ENCODE measurements at regions not wholly inside any gene's neighbourhood (a gene's known extent, or its start where the extent isn't known, plus 50 kb on each side); places are given as distances from the start of the nearest gene placed in this dataset.

DNA sequence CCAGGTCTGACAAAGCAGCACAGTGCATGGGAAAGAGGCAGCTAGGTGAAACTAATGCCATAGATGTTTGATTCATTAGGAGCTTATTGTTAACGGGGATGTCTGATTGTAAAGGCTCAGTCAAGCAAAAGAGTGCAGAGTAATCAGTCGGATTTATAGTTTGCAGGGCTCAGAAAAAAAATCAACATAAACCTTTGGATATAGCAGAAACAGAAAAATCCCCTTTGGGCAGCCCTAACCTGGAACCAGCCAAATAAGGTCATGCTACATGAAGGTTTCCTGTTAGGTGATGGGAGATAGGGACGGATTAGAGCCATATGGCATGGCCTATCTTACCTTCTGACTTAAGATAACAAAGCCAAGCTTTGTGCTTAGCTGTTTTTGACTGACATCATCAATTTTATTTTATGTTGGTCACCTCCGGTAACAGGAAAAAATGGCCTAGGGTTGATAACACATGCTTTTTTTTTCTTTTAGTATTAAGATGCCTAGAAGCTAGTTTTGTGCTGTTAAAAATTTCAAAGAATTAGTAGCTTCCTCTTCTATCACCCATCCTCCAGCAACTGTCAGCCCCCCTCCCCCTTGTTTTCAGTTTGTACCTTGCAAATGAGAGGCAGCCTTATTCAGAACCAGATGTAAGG is 60.7 kb upstream of the ZEB2 start:
- no peak for TF ChIP-seq CTCF (IDR thresholded peaks at IDR 0.05; ENCODE audit: extremely low read depth, insufficient read depth, missing control alignments)
- in situ Hi-C loops (cut with MboI; ENCODE audit: low pct_unique_long_range_greater_than_20kb, low sequenced_read_pairs, unreplicated experiment) = no loop called here
- DNase-seq (ENCODE audit: low spot score) = no peak

DNA sequence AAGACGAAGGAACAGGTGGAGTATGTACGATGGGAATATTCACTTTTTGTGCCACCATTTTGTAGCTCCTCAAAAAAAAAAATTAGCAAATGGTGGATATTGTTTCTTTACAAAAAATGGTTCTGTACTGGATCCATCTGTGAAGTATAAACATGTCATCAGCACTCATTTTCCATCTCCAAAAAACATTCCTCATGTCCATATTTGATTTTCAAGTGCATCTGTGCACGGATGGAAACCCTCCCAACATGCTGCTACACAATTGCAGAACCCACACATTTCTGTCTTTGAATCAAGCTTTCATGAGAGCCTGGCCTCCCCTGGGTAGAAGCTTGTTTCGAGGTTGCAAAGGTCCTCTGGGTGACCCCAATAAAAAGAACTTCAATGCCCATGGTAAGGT is 59.6 kb upstream of the ZEB2 start:
- DNase-seq (ENCODE audit: low spot score) = no peak
- in situ Hi-C loops (cut with MboI; ENCODE audit: low pct_unique_long_range_greater_than_20kb, low sequenced_read_pairs, unreplicated experiment) = no loop called here
- no peak for TF ChIP-seq CTCF (IDR thresholded peaks at IDR 0.05; ENCODE audit: extremely low read depth, insufficient read depth, missing control alignments)

- TF ChIP-seq CTCF (IDR thresholded peaks at IDR 0.05; ENCODE audit: extremely low read depth, insufficient read depth, missing control alignments) = no peak
- DNase-seq (ENCODE audit: low spot score) = no peak
- in situ Hi-C loops (cut with MboI; ENCODE audit: low pct_unique_long_range_greater_than_20kb, low sequenced_read_pairs, unreplicated experiment) = no loop called here
These were observed 58.2 kb upstream of the ZEB2 start for GRCh38 chr2:144578099-144578498.

DNA sequence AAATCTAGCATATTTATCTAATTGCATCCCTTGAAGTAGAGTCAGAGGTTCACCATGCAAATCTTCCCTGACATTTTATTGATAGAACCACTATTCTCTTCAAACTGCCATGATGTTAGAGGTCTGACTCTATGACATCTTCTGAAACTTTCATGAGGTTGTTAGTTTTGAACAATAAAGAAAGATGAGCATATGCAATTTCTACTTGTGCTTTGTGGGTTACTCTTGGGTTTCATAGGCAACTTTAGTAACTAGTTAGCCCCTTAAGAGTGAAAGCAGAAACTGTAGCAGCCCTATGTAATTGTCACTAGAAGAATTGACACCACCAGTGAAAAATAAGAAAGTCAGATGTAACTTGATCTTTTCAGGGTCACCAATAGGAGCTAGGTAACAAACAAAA is 53.1 kb upstream of the ZEB2 start:
- no peak for TF ChIP-seq CTCF (IDR thresholded peaks at IDR 0.05; ENCODE audit: extremely low read depth, insufficient read depth, missing control alignments)
- in situ Hi-C loops (cut with MboI; ENCODE audit: low pct_unique_long_range_greater_than_20kb, low sequenced_read_pairs, unreplicated experiment) = no loop called here
- DNase-seq (ENCODE audit: low spot score) = peak; percentile 32

DNA sequence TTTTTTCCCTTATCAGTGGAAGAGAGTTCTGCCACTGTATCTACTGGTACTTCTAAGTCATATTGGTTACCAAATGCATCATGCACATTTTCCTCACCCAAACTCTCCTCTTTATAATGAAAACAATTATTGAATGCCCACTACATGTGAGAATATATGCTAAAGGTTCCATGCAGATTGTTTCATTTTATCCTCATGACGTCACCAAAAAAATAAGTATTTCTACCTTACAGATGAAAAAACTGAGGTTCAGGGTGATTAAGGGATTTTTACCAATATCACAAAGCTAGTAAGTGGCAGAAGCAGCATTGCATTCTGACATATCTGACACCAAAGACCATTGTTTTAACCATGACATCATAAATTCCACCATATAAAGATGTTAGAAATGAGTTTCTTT is 51.9 kb upstream of the ZEB2 start:
- no peak for DNase-seq (ENCODE audit: low spot score)
- no peak for TF ChIP-seq CTCF (IDR thresholded peaks at IDR 0.05; ENCODE audit: extremely low read depth, insufficient read depth, missing control alignments)
- in situ Hi-C loops (cut with MboI; ENCODE audit: low pct_unique_long_range_greater_than_20kb, low sequenced_read_pairs, unreplicated experiment) = no loop called here

DNA sequence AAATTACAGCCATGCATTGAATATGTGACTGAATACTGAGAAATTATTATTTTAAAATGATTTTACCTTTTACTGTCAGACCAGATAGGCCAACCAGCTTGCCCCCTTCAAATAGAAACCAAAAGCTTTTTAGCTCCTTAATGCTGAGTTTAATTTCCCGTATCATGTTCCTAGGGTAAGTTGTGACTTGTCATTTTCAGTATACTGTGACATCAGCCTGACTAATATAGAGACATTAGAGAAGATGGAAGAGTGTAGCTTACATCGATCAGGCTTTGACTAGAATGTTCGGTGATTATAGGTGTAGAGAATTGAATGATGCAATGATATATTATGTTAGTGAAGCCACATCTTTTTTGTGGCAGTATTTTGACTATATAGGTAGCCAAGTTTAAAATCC is 50.6 kb upstream of the ZEB2 start:
- in situ Hi-C loops (cut with MboI; ENCODE audit: low pct_unique_long_range_greater_than_20kb, low sequenced_read_pairs, unreplicated experiment) = no loop called here
- no peak for TF ChIP-seq CTCF (IDR thresholded peaks at IDR 0.05; ENCODE audit: extremely low read depth, insufficient read depth, missing control alignments)
- no peak for DNase-seq (ENCODE audit: low spot score)

All from GM13977 (cell line).